ENCODE measurements at regions not wholly inside any gene's neighbourhood (a gene's known extent, or its start where the extent isn't known, plus 50 kb on each side); places are given as distances from the start of the nearest gene placed in this dataset.
"Not testable (repeated sequence)": the region's sequence is repeated elsewhere in the genome, so short reads cannot be mapped to it uniquely, and the experiment has no call there.

DNA sequence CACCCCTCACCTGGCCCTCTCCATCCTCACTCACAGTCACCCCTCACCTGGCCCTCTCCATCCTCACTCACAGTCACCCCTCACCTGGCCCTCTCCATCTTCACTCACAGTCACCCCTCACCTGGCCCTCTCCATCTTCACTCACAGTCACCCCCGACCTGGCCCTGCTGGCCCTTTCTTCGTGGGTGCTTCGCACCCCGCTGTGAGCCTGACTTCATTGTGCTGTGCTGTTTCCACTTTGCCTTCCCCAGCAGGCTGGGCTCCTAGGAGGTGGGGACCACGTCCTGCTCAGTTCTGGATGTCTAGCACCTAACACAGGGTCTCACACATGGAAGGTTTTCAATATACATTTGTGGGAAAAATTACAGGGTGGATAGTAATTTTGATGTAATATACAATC is 56.5 kb downstream of the RBFOX3 start:
- H3K27ac ChIP-seq (ENCODE audit: low read depth, low read length); H3K4me3 ChIP-seq (ENCODE audit: low read length); CTCF ChIA-PET; DNase-seq; H3K9me3 ChIP-seq (ENCODE audit: control insufficient read depth in 2 of 3, low read length in 3 of 3); H3K27me3 ChIP-seq (ENCODE audit: control insufficient read depth in 2 of 2, insufficient read depth in 2 of 2, low read length in 2 of 2); H3K4me3 Mint-ChIP-seq; H3K36me3 Mint-ChIP-seq; POLR2A ChIA-PET; H3K4me1 ChIP-seq (ENCODE audit: control insufficient read depth in 2 of 2, insufficient read depth in 2 of 2, low read length in 2 of 2); H3K36me3 ChIP-seq (ENCODE audit: control insufficient read depth in 2 of 3, insufficient read depth in 3 of 3, low read length in 3 of 3); H3K27ac Mint-ChIP-seq; ATAC-seq; intact Hi-C loops (cut with micrococcal nuclease): not testable (repeated sequence)
- Mint-ChIP-seq H3K9me3 (peaks cover 0 to 15% (median 7%) of the 10 kb centered on the region in 11 donors), H3K4me1 (peaks cover 0 to 11% (median 0%) of the 10 kb centered on the region in 7 donors), H3K27me3 (peaks cover 0 to 39% (median 22%) of the 10 kb centered on the region in 5 donors)

DNA sequence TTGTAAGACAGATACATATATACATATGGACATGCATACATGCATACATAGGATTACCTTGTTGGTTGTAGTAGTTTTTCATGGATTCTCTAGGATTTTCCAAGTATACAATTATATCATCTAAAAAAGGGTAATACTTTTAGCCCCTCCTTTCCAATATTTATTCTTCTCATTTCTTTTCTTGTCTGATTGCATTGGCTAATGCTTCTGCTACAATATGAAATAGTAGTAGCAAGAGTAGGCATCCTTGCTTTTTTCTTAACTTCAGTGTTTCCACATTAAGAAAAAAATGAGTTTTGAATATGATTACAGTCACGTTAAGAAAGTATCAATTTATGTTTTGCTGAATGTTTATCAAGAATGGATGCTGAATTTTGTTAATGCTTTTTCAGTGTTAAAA is 58.0 kb downstream of the RBFOX3 start:
- Mint-ChIP-seq H3K36me3 (peaks cover 0 to 10% (median 3%) of the 10 kb centered on the region in 5 donors), H3K9me3 (peaks cover 0 to 15% (median 7%) of the 10 kb centered on the region in 11 donors), H3K27me3 (peaks cover 0 to 30% (median 10%) of the 10 kb centered on the region in 5 donors), H3K4me1 (peaks cover 0 to 8% (median 0%) of the 10 kb centered on the region in 7 donors), H3K4me3 (no peak overlapping the region), H3K27ac (no peak overlapping the region)
- POLR2A ChIA-PET, result no interaction called here
- Histone ChIP-seq H3K27ac (ENCODE audit: low read depth, low read length) (no peak overlapping the region), H3K4me1 (ENCODE audit: control insufficient read depth in 2 of 2, insufficient read depth in 2 of 2, low read length in 2 of 2) (no peaks in the 10 kb centered on the region), H3K36me3 (ENCODE audit: control insufficient read depth in 2 of 3, insufficient read depth in 3 of 3, low read length in 3 of 3) (no peaks in the 10 kb centered on the region), H3K4me3 (ENCODE audit: low read length) (no peak overlapping the region), H3K9me3 (ENCODE audit: control insufficient read depth in 2 of 3, low read length in 3 of 3) (no peaks in the 10 kb centered on the region), H3K27me3 (ENCODE audit: control insufficient read depth in 2 of 2, insufficient read depth in 2 of 2, low read length in 2 of 2) (no peaks in the 10 kb centered on the region)
- intact Hi-C loops (cut with micrococcal nuclease), result no loop called here
- DNase-seq (no peak), ATAC-seq (no peak)
- CTCF ChIA-PET, result no interaction called here

DNA sequence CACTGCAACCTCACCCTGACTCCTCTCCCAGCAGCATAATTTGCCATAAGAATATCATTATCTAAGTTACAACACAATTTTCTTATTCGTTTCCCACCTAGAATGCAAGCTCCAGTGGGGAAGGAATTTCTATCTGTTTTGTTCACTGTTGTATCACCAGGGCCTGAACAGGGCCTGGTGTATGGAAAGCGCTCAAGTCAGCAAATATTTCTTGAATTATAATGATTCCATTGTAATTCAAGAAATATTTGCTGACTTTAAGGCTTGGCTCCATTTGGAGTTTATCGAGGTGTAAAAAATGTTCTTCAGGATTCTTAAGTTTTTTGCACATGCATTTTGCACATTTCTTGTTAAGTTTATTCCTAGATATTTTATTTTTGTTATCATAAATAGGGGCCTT is 58.4 kb downstream of the RBFOX3 start:
- intact Hi-C loops (cut with micrococcal nuclease), result no loop called here
- CTCF ChIA-PET, result no interaction called here
- no peak overlapping the region for H3K4me3 ChIP-seq (ENCODE audit: low read length)

DNA sequence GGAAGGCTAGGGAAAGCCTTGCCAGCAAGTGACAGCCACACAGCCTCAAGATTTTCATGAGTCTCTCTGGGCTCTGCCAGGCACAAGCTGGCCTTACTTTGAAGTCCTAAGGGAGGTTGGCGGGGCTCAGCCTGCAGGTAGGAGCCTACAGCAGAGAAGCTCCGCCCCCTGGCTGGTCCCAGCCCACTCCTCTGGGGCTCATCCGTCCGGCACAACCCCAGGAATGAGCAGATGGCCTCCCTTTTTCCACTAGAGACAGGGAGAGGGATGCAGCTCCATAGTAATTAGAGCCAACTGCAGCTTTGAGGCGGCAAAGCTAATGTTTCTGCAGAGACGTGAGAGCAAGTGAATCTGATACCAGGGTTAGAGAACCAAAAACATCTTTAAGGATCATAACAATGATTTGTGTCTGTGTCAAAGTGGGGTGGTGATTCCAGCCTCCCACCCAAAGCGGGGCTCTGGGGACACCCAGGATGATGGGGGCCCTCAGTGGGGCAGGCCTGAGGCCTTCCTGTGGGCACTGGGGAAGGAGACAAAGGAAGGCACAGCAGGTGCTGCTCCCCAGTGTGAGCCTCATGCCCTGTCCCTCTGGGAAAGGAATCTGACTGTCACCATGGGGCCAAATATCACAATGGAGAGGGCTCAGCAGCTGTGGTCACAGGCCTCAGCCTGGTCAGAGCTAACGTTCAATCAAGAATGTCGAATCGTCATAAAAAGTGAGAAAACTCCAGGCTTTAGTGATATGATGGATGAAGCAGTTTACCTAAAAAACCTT is 61.5 kb downstream of the RBFOX3 start:
- intact Hi-C loops (cut with micrococcal nuclease), result no loop called here
- no peak for ATAC-seq
- no peak overlapping the region for H3K4me3 ChIP-seq (ENCODE audit: low read length)
- H3K9me3 ChIP-seq (ENCODE audit: control insufficient read depth in 2 of 3, low read length in 3 of 3), result no peaks in the 10 kb centered on the region
- Mint-ChIP-seq H3K27ac (no peak overlapping the region), H3K4me3 (no peak overlapping the region), H3K27me3 (peaks cover 0 to 13% (median 5%) of the 10 kb centered on the region in 5 donors), H3K36me3 (no peaks in the 10 kb centered on the region), H3K9me3 (peaks cover 0 to 9% (median 2%) of the 10 kb centered on the region in 11 donors), H3K4me1 (no peaks in the 10 kb centered on the region)
- no peak overlapping the region for H3K27ac ChIP-seq (ENCODE audit: low read depth, low read length)
- ChIA-PET CTCF (interaction anchor here (0.6 kb wide), 1 partner anchor 953 kb away, joined by 4 read pairs; no protein-coding TSS in a partner anchor), POLR2A (no interaction called here)
- DNase-seq, result no peak
- no peaks in the 10 kb centered on the region for H3K36me3 ChIP-seq (ENCODE audit: control insufficient read depth in 2 of 3, insufficient read depth in 3 of 3, low read length in 3 of 3)
- no peaks in the 10 kb centered on the region for H3K27me3 ChIP-seq (ENCODE audit: control insufficient read depth in 2 of 2, insufficient read depth in 2 of 2, low read length in 2 of 2)
- H3K4me1 ChIP-seq (ENCODE audit: control insufficient read depth in 2 of 2, insufficient read depth in 2 of 2, low read length in 2 of 2), result no peaks in the 10 kb centered on the region

More for the DNA sequence above, 58.4 kb downstream of the RBFOX3 start:
- peaks cover 0 to 28% (median 6%) of the 10 kb centered on the region in 5 donors for H3K27me3 Mint-ChIP-seq
- DNase-seq (no peak), ATAC-seq (no peak)
- H3K27ac Mint-ChIP-seq, result no peak overlapping the region
- no peaks in the 10 kb centered on the region for H3K4me1 ChIP-seq (ENCODE audit: control insufficient read depth in 2 of 2, insufficient read depth in 2 of 2, low read length in 2 of 2)
- H3K4me1 Mint-ChIP-seq, result peaks cover 0 to 6% (median 0%) of the 10 kb centered on the region in 7 donors
- POLR2A ChIA-PET, result no interaction called here
- H3K4me3 Mint-ChIP-seq, result no peak overlapping the region
- H3K9me3 Mint-ChIP-seq, result peaks cover 0 to 15% (median 7%) of the 10 kb centered on the region in 11 donors
- H3K36me3 ChIP-seq (ENCODE audit: control insufficient read depth in 2 of 3, insufficient read depth in 3 of 3, low read length in 3 of 3), result no peaks in the 10 kb centered on the region
- H3K27me3 ChIP-seq (ENCODE audit: control insufficient read depth in 2 of 2, insufficient read depth in 2 of 2, low read length in 2 of 2), result no peaks in the 10 kb centered on the region
- H3K9me3 ChIP-seq (ENCODE audit: control insufficient read depth in 2 of 3, low read length in 3 of 3), result no peaks in the 10 kb centered on the region
- H3K27ac ChIP-seq (ENCODE audit: low read depth, low read length), result no peak overlapping the region
- peaks cover 0 to 10% (median 3%) of the 10 kb centered on the region in 5 donors for H3K36me3 Mint-ChIP-seq

DNA sequence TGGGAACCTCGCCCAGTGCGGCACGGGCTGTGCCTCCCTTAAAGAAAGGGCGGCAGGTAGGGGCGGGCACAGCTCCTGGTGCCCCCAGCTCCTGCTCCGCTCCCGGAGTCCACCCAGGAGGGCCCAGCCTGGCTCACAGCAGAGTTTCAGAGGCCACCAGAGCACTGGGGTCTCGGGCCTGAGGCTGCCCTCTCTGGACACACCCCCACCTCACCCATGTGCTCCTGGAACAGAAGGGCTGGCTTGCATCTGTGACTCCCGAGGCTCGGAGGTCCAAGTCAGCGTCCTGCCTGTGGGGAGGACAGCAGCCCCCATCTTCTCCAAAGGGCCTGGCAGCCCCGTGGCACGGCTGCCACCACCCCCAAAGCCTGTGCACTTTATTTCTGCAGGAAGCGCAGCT is 62.7 kb downstream of the RBFOX3 start:
- Mint-ChIP-seq H3K27me3 (peaks cover 0 to 17% (median 5%) of the 10 kb centered on the region in 5 donors), H3K9me3 (peaks cover 0 to 6% (median 0%) of the 10 kb centered on the region in 11 donors), H3K36me3 (no peaks in the 10 kb centered on the region), H3K4me3 (no peak overlapping the region), H3K27ac (no peak overlapping the region), H3K4me1 (no peaks in the 10 kb centered on the region)
- DNase-seq (no peak), ATAC-seq (no peak)
- no peaks in the 10 kb centered on the region for H3K27me3 ChIP-seq (ENCODE audit: control insufficient read depth in 2 of 2, insufficient read depth in 2 of 2, low read length in 2 of 2)
- no peak overlapping the region for H3K27ac ChIP-seq (ENCODE audit: low read depth, low read length)
- no peak overlapping the region for H3K4me3 ChIP-seq (ENCODE audit: low read length)
- no peaks in the 10 kb centered on the region for H3K9me3 ChIP-seq (ENCODE audit: control insufficient read depth in 2 of 3, low read length in 3 of 3)
- ChIA-PET POLR2A (no interaction called here), CTCF (no interaction called here)
- intact Hi-C loops (cut with micrococcal nuclease), result no loop called here
- H3K36me3 ChIP-seq (ENCODE audit: control insufficient read depth in 2 of 3, insufficient read depth in 3 of 3, low read length in 3 of 3), result no peaks in the 10 kb centered on the region
- H3K4me1 ChIP-seq (ENCODE audit: control insufficient read depth in 2 of 2, insufficient read depth in 2 of 2, low read length in 2 of 2), result no peaks in the 10 kb centered on the region

DNA sequence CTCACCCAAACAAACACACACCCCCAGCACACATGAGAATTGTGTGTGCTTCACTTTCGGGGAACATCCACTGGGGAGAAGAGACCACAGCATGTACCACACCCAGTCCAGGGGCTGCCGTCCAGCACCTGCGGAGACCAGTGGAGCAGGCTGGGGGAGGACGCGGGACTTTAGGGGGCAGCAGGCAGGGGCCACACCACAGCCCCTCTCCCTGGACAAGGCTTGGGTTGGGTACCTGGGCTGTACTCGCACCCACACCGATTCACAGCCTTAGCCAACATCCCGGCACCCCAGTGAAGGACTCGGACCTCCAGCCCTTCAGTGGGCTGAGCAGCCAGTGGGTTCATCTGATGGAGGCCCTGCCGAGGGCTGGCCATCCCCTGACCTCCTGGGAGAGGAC is 63.3 kb downstream of the RBFOX3 start:
- ChIA-PET CTCF (no interaction called here), POLR2A (no interaction called here)
- Mint-ChIP-seq H3K4me3 (no peak overlapping the region), H3K36me3 (no peaks in the 10 kb centered on the region), H3K27me3 (peaks cover 0 to 21% (median 6%) of the 10 kb centered on the region in 5 donors), H3K27ac (no peak overlapping the region), H3K4me1 (no peaks in the 10 kb centered on the region), H3K9me3 (peaks cover 0 to 6% (median 0%) of the 10 kb centered on the region in 11 donors)
- DNase-seq, result no peak
- no peaks in the 10 kb centered on the region for H3K27me3 ChIP-seq (ENCODE audit: control insufficient read depth in 2 of 2, insufficient read depth in 2 of 2, low read length in 2 of 2)
- H3K36me3 ChIP-seq (ENCODE audit: control insufficient read depth in 2 of 3, insufficient read depth in 3 of 3, low read length in 3 of 3), result no peaks in the 10 kb centered on the region
- intact Hi-C loops (cut with micrococcal nuclease), result no loop called here
- H3K4me1 ChIP-seq (ENCODE audit: control insufficient read depth in 2 of 2, insufficient read depth in 2 of 2, low read length in 2 of 2), result no peaks in the 10 kb centered on the region
- H3K9me3 ChIP-seq (ENCODE audit: control insufficient read depth in 2 of 3, low read length in 3 of 3), result no peaks in the 10 kb centered on the region
- no peak overlapping the region for H3K27ac ChIP-seq (ENCODE audit: low read depth, low read length)
- H3K4me3 ChIP-seq (ENCODE audit: low read length), result no peak overlapping the region
- ATAC-seq, result no peak

DNA sequence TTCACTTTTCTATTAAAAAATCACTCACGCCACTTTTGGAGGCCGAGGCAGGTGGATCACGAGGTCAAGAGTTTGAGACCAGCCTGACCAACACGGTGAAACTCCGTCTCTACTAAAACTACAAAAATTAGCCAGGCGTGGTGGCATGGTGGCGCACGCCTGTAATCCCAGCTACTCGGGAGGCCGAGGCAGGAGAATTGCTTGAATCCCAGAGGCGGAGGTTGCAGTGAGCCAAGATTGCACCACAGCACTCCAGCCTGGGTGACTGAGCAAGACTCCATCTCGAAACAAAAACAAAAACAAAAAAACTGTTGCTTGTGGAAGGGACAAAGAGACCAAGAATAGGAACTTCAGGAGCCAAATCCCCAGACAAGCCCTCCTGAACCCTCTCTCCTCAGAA is 63.7 kb downstream of the RBFOX3 start:
- H3K36me3 Mint-ChIP-seq; H3K4me1 ChIP-seq (ENCODE audit: control insufficient read depth in 2 of 2, insufficient read depth in 2 of 2, low read length in 2 of 2); H3K4me3 ChIP-seq (ENCODE audit: low read length); intact Hi-C loops (cut with micrococcal nuclease); H3K4me1 Mint-ChIP-seq; POLR2A ChIA-PET; H3K27me3 ChIP-seq (ENCODE audit: control insufficient read depth in 2 of 2, insufficient read depth in 2 of 2, low read length in 2 of 2); H3K27ac ChIP-seq (ENCODE audit: low read depth, low read length); ATAC-seq; H3K9me3 Mint-ChIP-seq; H3K27ac Mint-ChIP-seq; H3K36me3 ChIP-seq (ENCODE audit: control insufficient read depth in 2 of 3, insufficient read depth in 3 of 3, low read length in 3 of 3); H3K9me3 ChIP-seq (ENCODE audit: control insufficient read depth in 2 of 3, low read length in 3 of 3); DNase-seq; H3K4me3 Mint-ChIP-seq; CTCF ChIA-PET: not testable (repeated sequence)
- peaks cover 0 to 21% (median 6%) of the 10 kb centered on the region in 5 donors for H3K27me3 Mint-ChIP-seq

All from naive thymus-derived CD4-positive, alpha-beta T cell (primary cell).